ENCODE measurements at regions not wholly inside any gene's neighbourhood (a gene's known extent, or its start where the extent isn't known, plus 50 kb on each side); places are given as distances from the start of the nearest gene placed in this dataset.

- Histone ChIP-seq H3K4me3 (no peak overlapping the region), H3K36me3 (no peaks in the 10 kb centered on the region), H3K9me3 (replicated peaks in 1 of 11) (no peaks in the 10 kb centered on the region), H3K27ac (no peak overlapping the region), H3K4me1 (no peaks in the 10 kb centered on the region; a peak in 1 of 20 replicates), H4K20me1 (no peaks in the 10 kb centered on the region), H3K27me3 (no peaks in the 10 kb centered on the region), H3K4me2 (no peak overlapping the region), H3K9ac (no peak overlapping the region)
- TF ChIP-seq Cebpa-rat (IDR thresholded peaks at IDR 0.05): no peak
Observed at GRCh38 chr12:105759149-105759548, 379.6 kb downstream of the NUAK1 start.

GRCh38 chr12:105761075-105761474 lies 377.7 kb downstream of the NUAK1 start:
- H3K9ac ChIP-seq: no peak overlapping the region
- TF ChIP-seq Cebpa-rat (IDR thresholded peaks at IDR 0.05): no peak
- H3K4me2 ChIP-seq: no peak overlapping the region
- H3K36me3 ChIP-seq: no peaks in the 10 kb centered on the region
- H3K27me3 ChIP-seq: no peaks in the 10 kb centered on the region
- no peak overlapping the region for H3K4me3 ChIP-seq
- H3K4me1 ChIP-seq: no peaks in the 10 kb centered on the region; a peak in 1 of 20 replicates
- H4K20me1 ChIP-seq: no peaks in the 10 kb centered on the region
- no peaks in the 10 kb centered on the region for H3K9me3 ChIP-seq (replicated peaks in 1 of 11)
- no peak overlapping the region for H3K27ac ChIP-seq

- Histone ChIP-seq H3K36me3 (no peaks in the 10 kb centered on the region), H3K9ac (no peak overlapping the region)
Observed at GRCh38 chr12:105764216-105764835, 374.4 kb downstream of the NUAK1 start.

GRCh38 chr12:105765053-105766014 lies 373.4 kb downstream of the NUAK1 start:
- Histone ChIP-seq H3K9me3 (replicated peaks in 1 of 11) (no peaks in the 10 kb centered on the region), H3K36me3 (no peaks in the 10 kb centered on the region), H3K27ac (no peak overlapping the region), H3K4me2 (no peak overlapping the region), H3K4me1 (no peaks in the 10 kb centered on the region), H3K27me3 (no peaks in the 10 kb centered on the region), H3K9ac (no peak overlapping the region), H3K4me3 (no peak overlapping the region), H4K20me1 (no peaks in the 10 kb centered on the region)
- no peak for TF ChIP-seq Cebpa-rat (IDR thresholded peaks at IDR 0.05)

More at GRCh38 chr12:105764216-105764835, 374.4 kb downstream of the NUAK1 start:
- Histone ChIP-seq H3K9me3 (replicated peaks in 1 of 11) (no peaks in the 10 kb centered on the region), H3K27ac (no peak overlapping the region), H3K4me1 (no peaks in the 10 kb centered on the region), H3K4me3 (no peak overlapping the region), H4K20me1 (no peaks in the 10 kb centered on the region), H3K27me3 (no peaks in the 10 kb centered on the region), H3K4me2 (no peak overlapping the region)
- no peak for TF ChIP-seq Cebpa-rat (IDR thresholded peaks at IDR 0.05)

- H4K20me1 ChIP-seq: no peaks in the 10 kb centered on the region
- no peak overlapping the region for H3K27ac ChIP-seq
- no peak for TF ChIP-seq Cebpa-rat (IDR thresholded peaks at IDR 0.05)
- H3K4me3 ChIP-seq: no peak overlapping the region
- H3K4me2 ChIP-seq: no peak overlapping the region
- H3K4me1 ChIP-seq: no peaks in the 10 kb centered on the region
- H3K9ac ChIP-seq: no peak overlapping the region
- no peaks in the 10 kb centered on the region for H3K9me3 ChIP-seq (replicated peaks in 1 of 11)
- no peaks in the 10 kb centered on the region for H3K36me3 ChIP-seq
- H3K27me3 ChIP-seq: no peaks in the 10 kb centered on the region
Observed at GRCh38 chr12:105766029-105766428, 372.7 kb downstream of the NUAK1 start.

GRCh38 chr12:105769486-105769885 lies 369.3 kb downstream of the NUAK1 start:
- H3K27me3 ChIP-seq: no peaks in the 10 kb centered on the region
- no peak overlapping the region for H3K4me2 ChIP-seq
- no peak for TF ChIP-seq Cebpa-rat (IDR thresholded peaks at IDR 0.05)

GRCh38 chr12:105773471-105773870 lies 365.3 kb downstream of the NUAK1 start:
- H3K4me2 ChIP-seq: no peak overlapping the region
- H3K27me3 ChIP-seq: no peaks in the 10 kb centered on the region
- TF ChIP-seq Cebpa-rat (IDR thresholded peaks at IDR 0.05): no peak
- peaks cover 0 to 27% (median 11%) of the 10 kb centered on the region in 11 experiments; a peak in 11 of 22 replicates for H3K9me3 ChIP-seq (replicated peaks in 1 of 11)
- H3K4me1 ChIP-seq: peaks cover 0 to 13% (median 0%) of the 10 kb centered on the region in 10 experiments; a peak in 5 of 20 replicates
- no peak overlapping the region for H3K4me3 ChIP-seq
- no peak overlapping the region for H3K9ac ChIP-seq
- no peaks in the 10 kb centered on the region for H3K36me3 ChIP-seq
- no peaks in the 10 kb centered on the region for H4K20me1 ChIP-seq
- no peak overlapping the region for H3K27ac ChIP-seq

More at GRCh38 chr12:105769486-105769885, 369.3 kb downstream of the NUAK1 start:
- Histone ChIP-seq H3K4me1 (no peaks in the 10 kb centered on the region), H3K9me3 (replicated peaks in 1 of 11) (peaks cover 0 to 18% (median 9%) of the 10 kb centered on the region in 11 experiments; a peak in 10 of 22 replicates), H3K9ac (no peak overlapping the region), H3K27ac (no peak overlapping the region), H4K20me1 (no peaks in the 10 kb centered on the region), H3K4me3 (no peak overlapping the region), H3K36me3 (no peaks in the 10 kb centered on the region)

- no peak overlapping the region for H3K4me2 ChIP-seq
- H3K27me3 ChIP-seq: no peaks in the 10 kb centered on the region
- H4K20me1 ChIP-seq: no peaks in the 10 kb centered on the region
- no peak overlapping the region for H3K9ac ChIP-seq
- H3K36me3 ChIP-seq: no peaks in the 10 kb centered on the region
- TF ChIP-seq Cebpa-rat (IDR thresholded peaks at IDR 0.05): no peak
- H3K27ac ChIP-seq: no peak overlapping the region
- peaks cover 0 to 13% (median 0%) of the 10 kb centered on the region in 10 experiments; a peak in 5 of 20 replicates for H3K4me1 ChIP-seq
- peaks cover 0 to 27% (median 11%) of the 10 kb centered on the region in 11 experiments; a peak in 11 of 22 replicates for H3K9me3 ChIP-seq (replicated peaks in 1 of 11)
- no peak overlapping the region for H3K4me3 ChIP-seq
Observed at GRCh38 chr12:105774037-105774436, 364.7 kb downstream of the NUAK1 start.

- Histone ChIP-seq H4K20me1 (no peaks in the 10 kb centered on the region), H3K4me3 (no peak overlapping the region), H3K4me2 (peak overlapping the region in 1 of 11 experiments; percentile 6; a peak in 1 of 22 replicates), H3K27ac (no peak overlapping the region), H3K4me1 (peaks cover 0 to 13% (median 0%) of the 10 kb centered on the region in 10 experiments; a peak in 5 of 20 replicates), H3K27me3 (no peaks in the 10 kb centered on the region), H3K9me3 (replicated peaks in 1 of 11) (peaks cover 0 to 27% (median 11%) of the 10 kb centered on the region in 11 experiments; a peak in 11 of 22 replicates), H3K36me3 (no peaks in the 10 kb centered on the region), H3K9ac (no peak overlapping the region)
- TF ChIP-seq Cebpa-rat (IDR thresholded peaks at IDR 0.05): no peak
Observed at GRCh38 chr12:105775343-105775742, 363.4 kb downstream of the NUAK1 start.

All from BLaER1 treated with 17β-estradiol and CSF1 and Interleukin-3, amounts not matched to agents 10 nM and 100 nM (cell line).